GM23338 (cell line): ENCODE measurements at regions not wholly inside any gene's neighbourhood (a gene's known extent, or its start where the extent isn't known, plus 50 kb on each side); places are given as distances from the start of the nearest gene placed in this dataset.

ENCODE experiments used
- CTCF ChIP-seq, 2 experiments: fragments of 200-600 bp in 1 of 2; sonication (generic) in 1 of 2; conservative IDR thresholded peaks; 2 replicates each; pipeline versions ENCODE4 v1.5.1 to v1.6.1; 2016 to 2017; ENCODE audit warnings: antibody characterized with exemption in 2 of 2, low read depth in 2 of 2, mild to moderate bottlenecking in 2 of 2, moderate library complexity in 1 of 2
- EZH2phosphoT487 ChIP-seq: fragments of 200-600 bp; sonication (generic); IDR thresholded peaks from one replicate; pipeline ENCODE4 v1.8.1; 2018; ENCODE audit warnings: antibody characterized with exemption; ENCODE audit not compliant: unreplicated experiment
- JUNB ChIP-seq: IDR thresholded peaks from one replicate; pipeline ENCODE4 v1.6.1; 2016; ENCODE audit warnings: antibody characterized with exemption; ENCODE audit not compliant: unreplicated experiment
- NANOG ChIP-seq: IDR thresholded peaks from 2 replicates; pipeline ENCODE4 v1.6.1; 2016; ENCODE audit warnings: antibody characterized with exemption, borderline replicate concordance
- POLR2AphosphoS5 ChIP-seq: IDR thresholded peaks from 2 replicates; pipeline ENCODE4 v1.6.1; 2016; ENCODE audit warnings: antibody characterized with exemption, low read depth
- REST ChIP-seq: IDR thresholded peaks from one replicate; pipeline ENCODE4 v1.6.1; 2018; ENCODE audit warnings: antibody characterized with exemption; ENCODE audit not compliant: unreplicated experiment

GRCh38 chr6:19734519-19734918 is 102.7 kb upstream of the ID4 start:
- TF ChIP-seq JUNB (no peak), CTCF (conservative IDR thresholded peaks at IDR 0.05; ENCODE audit: low read depth in 2 of 2) (no peak), REST (no peak), POLR2AphosphoS5 (no peak), EZH2phosphoT487 (no peak), NANOG (no peak)
